K562 (cell line): ENCODE measurements at regions not wholly inside any gene's neighbourhood (a gene's known extent, or its start where the extent isn't known, plus 50 kb on each side); places are given as distances from the start of the nearest gene placed in this dataset.

Experiments used
- ARID3A ChIP-seq: IDR thresholded peaks from 2 replicates; pipeline ENCODE4 v1.6.1; 2012; ENCODE audit warnings: low read depth, low read length, improper control_type of control experiment, borderline replicate concordance
- CREBBP ChIP-seq: IDR thresholded peaks from one replicate; pipeline ENCODE4 v1.6.1; 2012; ENCODE audit warnings: low read depth, mild to moderate bottlenecking, control low read depth, inconsistent platforms, low read length
- DACH1 ChIP-seq: fragments of 450-650 bp; IDR thresholded peaks from 2 replicates; pipeline ENCODE4 v1.6.1; 2018; ENCODE audit not compliant: partially characterized antibody
- E2F6 ChIP-seq, 2 experiments: IDR thresholded peaks; 2 replicates each; pipeline ENCODE4 v1.6.1; 2011; ENCODE audit warnings: borderline replicate concordance in 1 of 2, control low read depth in 1 of 2, low read depth in 1 of 2, low read length in 1 of 2, mild to moderate bottlenecking in 1 of 2, mixed read lengths in 1 of 2, moderate library complexity in 1 of 2; ENCODE audit not compliant: insufficient read depth in 1 of 2, insufficient read length in 1 of 2, poor library complexity in 1 of 2, severe bottlenecking in 1 of 2; ENCODE audit errors: extremely low read depth in 1 of 2
- FOXK2 ChIP-seq, 2 experiments: fragments of 450-650 bp; IDR thresholded peaks in 1 of 2; conservative IDR thresholded peaks in 1 of 2; 2 replicates each; pipeline ENCODE4 v1.6.1; 2016; ENCODE audit warnings: low read depth in 2 of 2, mild to moderate bottlenecking in 1 of 2
- NFIC ChIP-seq: fragments of 450-650 bp; IDR thresholded peaks from 2 replicates; pipeline ENCODE4 v1.6.1; 2017; ENCODE audit warnings: mild to moderate bottlenecking, inconsistent platforms
- PATZ1 ChIP-seq: fragments of 250-450 bp; sonication (Bioruptor Pico); IDR thresholded peaks from 2 replicates; pipeline ENCODE4 v1.5.0; 2020; ENCODE audit warnings: mild to moderate bottlenecking, borderline replicate concordance
- RBM14 ChIP-seq: fragments of 200-400 bp; formaldehyde crosslinking; IDR thresholded peaks from 2 replicates; pipeline ENCODE4 v1.6.1; 2018; ENCODE audit warnings: low read depth, mild to moderate bottlenecking, low read length, moderate library complexity, borderline replicate concordance; ENCODE audit not compliant: insufficient read depth
- RHOXF2B ChIP-seq: fragments of 250-450 bp; sonication (Bioruptor Pico); conservative IDR thresholded peaks from 2 replicates; pipeline ENCODE4 v1.5.1; 2021
- SMC3 ChIP-seq: conservative IDR thresholded peaks from 2 replicates; pipeline ENCODE4 v1.6.1; 2011; ENCODE audit warnings: low read depth, low read length, improper control_type of control experiment; ENCODE audit not compliant: insufficient read depth
- XRCC5 ChIP-seq: fragments of 200-400 bp; formaldehyde crosslinking; IDR thresholded peaks from 2 replicates; pipeline ENCODE4 v1.6.1; 2017; ENCODE audit warnings: low read depth, mild to moderate bottlenecking, low read length
- ZFP91 ChIP-seq: sonication (generic); formaldehyde crosslinking; IDR thresholded peaks from 2 replicates; pipeline ENCODE4 v1.8.0; 2022; ENCODE audit warnings: mild to moderate bottlenecking, missing genetic modification reagents
- ZNF449 ChIP-seq: fragments of 250-450 bp; sonication (Bioruptor Pico); IDR thresholded peaks from 2 replicates; pipeline ENCODE4 v1.8.0; 2022; ENCODE audit warnings: moderate library complexity, mild to moderate bottlenecking, inconsistent platforms
- ZNF717 ChIP-seq: fragments of 250-450 bp; sonication (Bioruptor Pico); IDR thresholded peaks from 2 replicates; pipeline ENCODE4 v1.5.0; 2021

DNA sequence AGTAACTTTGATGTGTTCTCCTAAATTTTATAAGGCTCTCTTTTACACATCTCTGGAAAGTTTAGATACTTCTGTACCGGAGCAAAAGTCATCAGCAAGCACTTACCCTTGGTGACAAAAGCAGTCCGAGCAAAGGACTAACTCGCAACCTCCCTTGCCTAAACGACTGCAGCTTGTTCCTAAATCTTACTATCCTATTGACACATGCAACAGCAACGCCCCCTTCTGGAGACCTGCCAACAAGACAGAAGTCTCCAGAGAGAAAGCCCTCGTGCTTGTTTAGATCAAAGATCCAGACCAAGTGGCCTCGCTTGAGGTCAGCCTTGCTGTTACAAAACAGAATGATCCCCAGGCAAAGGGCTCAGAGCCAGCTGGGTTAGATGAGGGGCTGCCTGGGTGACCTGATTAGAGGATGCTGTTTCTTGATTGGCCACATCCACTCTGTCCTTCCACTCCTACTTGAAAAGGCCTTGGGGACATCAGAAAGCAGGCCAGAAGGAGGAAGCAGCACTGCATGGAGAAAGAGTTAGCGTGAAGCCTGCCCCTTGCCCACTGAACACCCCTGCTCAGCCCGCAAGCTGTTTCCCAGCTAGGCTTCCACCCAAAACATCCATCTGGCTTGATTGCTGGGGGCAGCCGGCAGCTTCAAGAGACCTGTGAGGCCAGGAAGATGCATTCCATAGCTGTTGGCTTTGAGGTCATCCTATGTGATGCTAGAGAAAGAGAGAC is 94.3 kb downstream of the HNRNPLL start (continued):
- TF ChIP-seq ARID3A (0 out of 2 replicates have a peak, but pooled peaks have one; percentile 28), ZNF449 (CRISPR knock-in tag) (no peak), E2F6 (IDR thresholded peaks at IDR 0.05; ENCODE audit: borderline replicate concordance in 1 of 2, extremely low read depth in 1 of 2, insufficient read depth in 1 of 2, insufficient read length in 1 of 2, low read depth in 1 of 2, low read length in 1 of 2, poor library complexity in 1 of 2, severe bottlenecking in 1 of 2) (peak; percentile 54 to 70), PATZ1 (CRISPR knock-in tag) (no peak), RBM14 (no peak), XRCC5 (peak; percentile 71; the same call in 1 of the 2 replicates), CREBBP (no peak), ZNF717 (CRISPR knock-in tag) (no peak), DACH1 (peak; percentile 10), ZFP91 (CRISPR knock-in tag) (no peak), RHOXF2B (CRISPR knock-in tag) (no peak), FOXK2 (conservative IDR thresholded peaks at IDR 0.05 in 1 of 2, IDR thresholded peaks at IDR 0.05 in 1 of 2; ENCODE audit: low read depth in 2 of 2) (peak; percentile 43 to 55; a peak in 2 of 4 replicates), NFIC (peak; percentile 83), SMC3 (peak; percentile 90)
